Putamen (tissue), 1 donor: ENCODE measurements at regions not wholly inside any gene's neighbourhood (a gene's known extent, or its start where the extent isn't known, plus 50 kb on each side); places are given as distances from the start of the nearest gene placed in this dataset.
A peak's percentile ranks its signal among the peaks of the same experiment; 100 is the strongest.

Experiments used
- DNase-seq: peaks from one replicate; pipeline ENCODE4 v3.0.0-alpha.2; 2016; ENCODE audit warnings: low spot score

DNA sequence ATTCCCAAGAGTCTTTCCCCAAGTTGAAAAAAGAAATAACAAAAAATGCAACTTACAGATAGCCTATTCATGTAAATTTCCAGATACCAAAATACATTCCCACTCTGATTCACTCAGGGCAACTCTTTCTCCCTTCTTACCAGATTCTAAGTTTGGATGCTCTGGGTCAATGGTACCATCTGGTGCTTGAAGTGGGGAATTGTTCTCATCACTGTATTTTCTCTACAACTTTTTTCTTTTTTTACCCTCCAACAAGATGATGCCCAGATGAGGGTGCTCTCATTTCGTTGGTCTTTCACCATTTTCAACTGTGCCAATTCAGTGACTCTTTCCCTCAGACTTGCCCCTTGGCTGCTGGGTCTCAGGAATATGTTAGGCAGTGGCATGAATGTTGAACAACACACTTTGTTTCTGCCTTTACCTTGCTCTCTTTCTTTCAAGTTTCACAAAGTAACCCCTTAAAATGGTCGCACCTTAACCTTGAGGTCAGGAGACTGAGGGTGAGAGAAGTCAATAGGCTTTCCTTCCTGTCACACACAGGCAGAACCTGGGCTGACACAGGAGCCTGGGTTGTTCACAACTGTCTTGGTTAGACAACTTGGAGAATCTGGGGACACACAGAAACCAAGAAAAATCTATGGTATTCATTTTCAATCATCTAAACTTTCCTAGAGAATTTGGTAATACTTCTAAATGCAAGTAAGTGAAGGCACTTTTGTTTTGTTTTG, 330.7 kb upstream of the SLCO3A1 start:
- peak; percentile 86 for DNase-seq

DNA sequence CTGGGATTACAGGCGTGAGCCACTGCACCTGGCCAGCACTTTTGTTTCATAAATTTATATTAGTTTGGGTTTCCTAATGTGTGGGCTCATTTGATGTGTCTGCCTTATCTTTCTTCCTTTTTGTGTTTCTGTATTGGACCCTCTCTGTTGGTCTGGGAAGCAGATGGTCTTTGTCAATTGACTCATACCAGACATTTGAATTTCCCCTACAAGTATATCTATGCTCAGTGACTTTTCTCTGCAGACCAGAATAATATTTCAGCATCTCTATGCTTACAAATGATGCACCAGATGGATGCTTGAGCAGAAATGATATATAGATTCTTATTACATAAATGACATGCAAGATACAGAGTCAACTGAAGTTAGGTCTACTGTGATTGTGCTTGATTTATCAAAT, 329.9 kb upstream of the SLCO3A1 start:
- no peak for DNase-seq

DNA sequence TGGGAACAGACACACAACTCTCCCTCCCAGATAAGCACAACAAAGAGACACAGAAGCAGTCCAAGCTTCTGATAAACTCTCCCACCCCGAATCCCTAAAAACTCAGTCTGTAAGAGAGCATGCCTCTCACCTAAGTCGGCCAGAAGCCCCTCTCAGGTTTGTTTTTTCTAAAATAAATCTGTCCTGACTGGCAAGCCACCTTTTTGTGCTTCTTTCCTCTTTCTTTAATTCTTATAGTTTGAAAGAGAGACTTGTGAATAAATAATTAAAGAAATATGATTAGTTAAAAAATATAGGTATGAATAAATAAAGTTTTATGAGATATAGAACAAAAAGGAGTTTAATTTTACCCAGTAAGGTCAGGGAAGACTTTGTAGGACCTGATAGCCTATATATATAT, 329.0 kb upstream of the SLCO3A1 start:
- DNase-seq: no peak

DNA sequence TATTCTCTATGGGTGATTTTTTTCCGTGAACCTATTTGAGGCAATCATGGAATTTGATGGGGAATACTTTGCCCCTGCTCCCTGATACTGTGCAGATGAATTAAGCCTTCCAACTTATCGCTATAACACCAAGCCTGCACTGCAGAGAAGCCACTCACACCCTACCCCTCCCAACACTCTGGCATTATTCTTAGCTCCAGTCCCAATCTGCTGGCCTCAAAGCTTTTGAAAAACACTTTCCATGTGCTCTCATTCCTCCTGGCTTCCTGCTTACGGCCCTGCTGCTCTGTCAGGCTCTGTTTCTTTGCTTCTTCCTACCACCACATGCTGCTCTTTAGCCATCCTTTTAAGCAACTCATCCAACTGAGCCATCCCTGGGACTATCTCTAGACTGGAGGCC, 327.8 kb upstream of the SLCO3A1 start:
- no peak for DNase-seq

DNA sequence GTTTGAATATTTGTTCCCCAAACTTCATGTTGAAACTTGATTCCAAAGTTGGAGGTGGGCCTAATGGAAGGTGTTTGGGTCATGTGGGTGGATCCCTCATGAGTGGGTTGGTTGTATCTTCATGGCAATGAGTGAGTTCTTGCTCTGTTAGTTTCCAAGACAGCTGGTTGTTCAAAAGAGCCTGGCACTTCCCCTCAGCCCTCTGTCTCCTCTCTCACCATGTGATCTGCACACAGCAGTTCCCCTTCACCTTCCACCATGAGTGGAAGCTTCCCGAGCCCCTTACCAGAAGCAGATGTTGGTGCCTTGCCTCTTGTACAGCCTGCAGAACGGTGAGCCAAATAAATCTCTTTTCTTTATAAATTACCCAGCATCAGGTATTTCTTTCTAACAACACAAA, 327.1 kb upstream of the SLCO3A1 start:
- no peak for DNase-seq

DNA sequence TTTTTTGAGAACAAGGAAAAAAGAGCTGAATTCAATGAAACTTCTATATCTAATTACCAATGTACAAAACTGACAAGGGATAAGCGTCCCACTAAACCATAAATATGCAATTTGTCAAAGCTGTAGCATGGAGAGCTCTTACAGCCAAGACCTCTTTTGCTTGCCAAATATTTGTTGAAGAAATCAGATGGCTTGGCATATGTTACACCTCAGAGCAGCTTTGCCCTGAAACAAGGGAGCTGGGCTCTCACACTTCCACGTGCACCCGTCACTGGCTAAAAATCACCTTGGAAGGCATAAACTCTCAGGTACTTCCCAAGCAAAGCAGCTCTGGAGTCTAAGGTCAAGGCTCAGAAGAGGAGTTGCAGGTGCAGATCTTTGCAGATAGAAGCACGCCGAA, 324.7 kb upstream of the SLCO3A1 start:
- DNase-seq: no peak

DNA sequence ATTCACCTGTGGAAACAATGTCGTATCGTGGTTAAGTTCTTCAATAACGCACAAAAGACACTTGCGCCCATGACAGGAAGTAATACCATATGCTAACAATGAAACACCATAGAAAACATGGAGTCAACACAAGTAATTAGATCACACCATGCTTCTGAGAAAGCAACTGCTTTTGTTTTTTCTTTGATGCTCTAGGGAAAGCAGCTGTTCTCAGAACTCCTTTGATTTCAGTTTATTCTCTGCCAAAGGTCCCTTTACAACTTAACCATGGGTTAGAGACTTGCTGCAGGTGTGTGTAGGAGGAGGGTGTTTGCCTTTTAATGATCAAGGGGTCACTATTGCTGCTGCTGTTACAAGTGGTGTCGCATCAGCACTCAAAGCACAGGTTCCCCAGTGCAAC, 324.0 kb upstream of the SLCO3A1 start:
- no peak for DNase-seq

DNA sequence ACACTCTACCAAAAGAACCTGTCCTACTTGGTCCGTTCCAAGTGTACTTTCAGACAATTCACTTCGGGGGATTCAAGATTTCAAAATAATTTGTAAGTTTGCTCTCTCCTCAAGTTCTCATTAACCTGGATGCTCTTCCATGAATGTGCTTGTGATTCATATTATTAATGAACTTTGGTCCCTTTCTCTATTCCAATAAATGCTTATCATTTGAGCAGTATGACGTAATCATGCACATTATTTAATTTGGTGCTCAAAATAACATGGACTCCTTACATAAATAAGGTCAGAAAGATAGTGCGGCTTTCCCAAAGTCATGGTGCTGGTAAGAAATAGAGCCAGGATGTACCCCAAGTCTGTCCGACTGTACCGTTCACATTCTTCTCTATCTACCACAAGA, 323.2 kb upstream of the SLCO3A1 start:
- no peak for DNase-seq

DNA sequence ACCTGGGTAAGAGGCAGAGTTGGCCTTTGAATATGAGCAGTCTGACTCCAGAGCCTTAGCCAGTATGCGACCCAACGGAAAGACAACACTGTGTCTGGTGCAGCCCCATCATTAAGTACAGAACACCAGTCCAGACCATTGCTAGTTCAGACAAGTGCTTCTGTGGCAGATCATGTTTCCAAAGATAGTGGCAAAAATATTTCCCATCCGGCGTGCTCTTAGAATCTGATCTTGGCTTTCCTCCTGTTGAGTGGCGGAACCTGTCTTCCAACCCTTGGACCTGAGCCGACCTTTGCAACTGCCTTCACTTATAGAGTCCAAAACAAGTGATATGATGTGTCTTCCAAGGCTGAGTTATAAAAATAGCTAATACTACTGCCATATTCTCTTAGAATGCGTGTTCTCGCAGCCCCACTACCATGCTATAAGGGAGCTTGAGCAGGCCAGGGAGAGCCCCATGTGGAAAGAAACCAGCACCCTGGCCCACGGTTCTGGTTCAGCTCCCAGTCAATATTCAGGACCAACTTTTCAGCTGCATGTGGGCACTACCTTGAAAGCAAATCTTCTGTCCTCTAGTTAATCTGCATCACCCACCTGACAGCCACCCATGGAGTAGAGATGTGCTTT, 322.4 kb upstream of the SLCO3A1 start:
- no peak for DNase-seq

DNA sequence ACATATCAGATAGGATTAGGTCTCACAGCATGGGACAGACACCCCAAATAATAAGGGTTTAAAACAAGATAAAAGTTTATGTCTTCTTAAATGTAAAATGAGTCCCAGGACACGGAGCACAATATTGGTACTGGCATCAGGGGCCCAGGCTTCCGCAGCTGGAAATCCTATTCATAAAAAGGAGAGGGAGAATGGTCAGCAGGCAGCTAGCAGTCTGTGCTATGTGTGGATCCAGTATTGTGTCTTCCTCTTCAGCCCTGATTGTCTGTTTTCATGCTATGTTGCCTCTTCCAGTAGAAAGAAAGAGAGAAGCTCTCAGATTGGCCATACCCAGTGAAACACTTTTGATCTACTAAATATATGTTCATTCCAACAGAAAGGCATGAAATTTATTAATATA, 319.3 kb upstream of the SLCO3A1 start:
- no peak for DNase-seq

DNA sequence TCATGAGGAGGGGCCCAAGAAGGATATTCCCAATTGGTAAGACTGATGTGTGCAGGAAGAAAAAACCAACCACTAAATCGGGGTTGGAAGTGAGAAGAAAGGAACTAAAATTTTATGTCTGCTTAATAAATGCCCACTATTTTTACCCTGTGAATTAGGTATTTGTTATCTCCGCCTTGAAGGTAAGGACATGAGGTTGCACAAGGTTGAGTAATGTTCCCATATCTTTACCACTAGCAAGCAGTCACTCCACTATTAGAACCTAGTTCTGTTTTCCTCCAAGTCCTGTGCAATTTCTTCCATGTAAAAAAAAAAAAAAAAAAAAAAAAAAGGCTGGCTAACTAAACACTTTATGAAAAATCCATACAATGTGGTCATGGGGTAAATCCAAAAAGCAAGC, 318.5 kb upstream of the SLCO3A1 start:
- DNase-seq: no peak

DNA sequence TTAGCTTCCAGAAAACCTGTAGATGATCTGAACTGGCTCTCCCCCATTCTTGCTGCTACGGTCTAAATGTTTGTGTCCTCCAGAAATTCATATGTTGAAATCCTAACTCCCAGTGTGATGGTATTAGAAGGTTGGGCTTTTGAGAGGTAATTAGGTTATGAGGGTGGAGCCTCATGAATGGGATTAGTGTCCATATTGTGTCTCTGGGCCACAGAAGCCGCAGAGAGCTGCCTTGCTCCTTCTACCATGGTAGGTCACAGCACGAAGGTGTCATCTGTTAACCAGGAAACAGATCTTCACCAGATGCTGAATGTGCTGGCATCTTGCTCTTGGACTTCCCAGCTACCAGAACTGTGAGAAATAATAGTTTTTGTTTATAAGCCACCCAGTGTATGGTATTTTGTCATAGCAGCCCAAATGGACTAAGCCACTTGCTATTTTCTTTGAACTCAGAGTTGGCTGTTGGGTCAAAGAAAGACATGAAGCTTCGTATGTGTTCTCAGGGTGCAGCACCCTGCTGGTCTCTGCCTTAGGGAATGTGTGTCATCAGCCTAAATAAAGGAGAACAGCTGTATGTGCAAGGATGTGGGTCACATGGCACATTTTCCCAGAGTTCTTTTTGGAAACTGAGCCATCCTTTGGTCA, 317.5 kb upstream of the SLCO3A1 start:
- DNase-seq: no peak

DNA sequence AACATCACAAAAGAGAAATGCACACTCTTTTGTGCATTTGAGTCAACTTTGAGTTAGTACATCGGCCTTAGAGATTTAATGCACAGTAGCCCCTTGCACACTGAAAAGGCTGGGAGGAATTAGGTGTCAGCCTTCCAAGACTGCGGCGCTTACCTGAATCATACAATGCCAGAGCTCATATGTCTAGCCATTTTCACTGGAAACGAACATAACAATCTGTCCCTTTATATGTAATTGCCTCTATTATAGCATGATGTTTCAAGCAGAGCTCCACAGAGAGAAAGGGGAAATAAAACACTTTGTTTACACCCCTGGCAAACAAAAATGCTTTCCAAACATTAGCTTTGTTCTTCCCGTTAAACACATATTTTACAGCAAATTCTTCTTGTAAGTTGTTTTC, 315.7 kb upstream of the SLCO3A1 start:
- no peak for DNase-seq

DNA sequence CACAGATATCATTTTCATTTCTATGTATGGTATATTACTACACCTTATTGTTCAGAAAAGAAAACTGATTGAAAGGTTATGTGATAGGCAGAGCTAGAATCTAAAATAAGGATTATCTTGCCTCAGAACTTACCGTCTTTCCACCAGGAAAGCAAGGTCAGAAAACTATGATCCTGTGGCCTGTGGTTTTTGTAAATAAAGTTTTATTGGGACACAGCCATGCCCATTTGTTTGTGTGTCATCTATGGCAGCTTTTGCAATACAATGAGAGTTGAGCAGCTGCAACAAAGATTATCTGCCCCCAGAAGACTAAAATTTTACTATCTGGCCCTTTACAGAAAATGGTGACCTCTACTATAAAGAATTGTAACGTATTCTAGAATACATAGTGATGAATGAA, 314.7 kb upstream of the SLCO3A1 start:
- DNase-seq: no peak

DNA sequence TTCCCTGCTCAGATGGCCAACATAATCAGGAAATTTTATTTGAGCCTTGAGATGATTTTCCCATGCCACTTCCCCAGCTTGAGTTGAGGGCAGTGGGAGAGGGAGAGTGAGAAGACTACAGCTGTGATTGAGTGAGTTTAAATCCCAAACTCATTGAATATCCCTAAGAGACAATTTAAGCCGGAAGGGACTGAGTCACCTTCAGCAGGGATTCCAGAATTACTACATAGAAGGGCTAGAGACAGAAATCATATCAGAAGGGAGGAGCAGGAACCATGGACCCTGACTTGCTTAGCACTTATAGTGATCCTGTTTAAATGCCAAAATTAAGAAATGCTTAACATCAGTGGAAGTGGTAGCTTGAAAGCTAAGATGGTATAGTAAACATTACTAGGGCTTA, 312.2 kb upstream of the SLCO3A1 start:
- no peak for DNase-seq

DNA sequence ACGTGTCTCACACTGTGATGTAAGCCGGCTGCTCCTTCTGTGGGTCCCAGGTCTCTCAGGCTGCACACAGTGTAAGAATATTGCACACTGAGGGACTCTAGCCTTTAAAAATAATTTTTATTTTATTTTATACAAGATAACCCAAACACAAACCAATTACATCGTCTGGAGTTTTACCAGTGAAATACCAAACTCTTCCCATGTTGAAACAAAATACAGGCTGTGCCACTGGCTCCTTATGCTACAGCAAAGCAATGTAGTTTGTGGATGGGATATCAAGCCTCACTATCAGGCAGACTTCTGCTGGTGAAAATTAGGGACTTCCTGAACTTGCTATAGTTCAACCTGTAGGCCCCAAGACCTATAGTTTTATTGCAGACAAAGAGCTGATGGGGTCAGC, 311.3 kb upstream of the SLCO3A1 start:
- no peak for DNase-seq

DNA sequence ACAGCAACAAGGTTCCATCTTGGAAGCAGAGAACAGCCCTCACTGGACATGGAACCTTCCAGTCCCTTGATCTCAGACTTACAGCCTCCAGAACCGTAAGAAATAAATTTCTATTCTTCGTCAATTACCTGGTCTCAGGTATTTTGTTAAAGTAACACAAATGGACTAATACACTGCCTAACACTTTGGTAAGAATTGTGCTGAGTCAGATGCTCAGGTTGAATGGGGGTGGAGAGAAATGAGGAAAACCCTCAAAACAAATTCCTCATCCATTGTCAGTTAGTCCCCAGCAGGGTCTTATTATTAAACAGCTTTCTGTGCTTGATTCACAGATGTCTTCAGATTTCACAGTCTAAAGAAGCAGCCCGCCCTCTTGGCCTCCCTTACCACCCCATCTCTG, 306.2 kb upstream of the SLCO3A1 start:
- no peak for DNase-seq

DNA sequence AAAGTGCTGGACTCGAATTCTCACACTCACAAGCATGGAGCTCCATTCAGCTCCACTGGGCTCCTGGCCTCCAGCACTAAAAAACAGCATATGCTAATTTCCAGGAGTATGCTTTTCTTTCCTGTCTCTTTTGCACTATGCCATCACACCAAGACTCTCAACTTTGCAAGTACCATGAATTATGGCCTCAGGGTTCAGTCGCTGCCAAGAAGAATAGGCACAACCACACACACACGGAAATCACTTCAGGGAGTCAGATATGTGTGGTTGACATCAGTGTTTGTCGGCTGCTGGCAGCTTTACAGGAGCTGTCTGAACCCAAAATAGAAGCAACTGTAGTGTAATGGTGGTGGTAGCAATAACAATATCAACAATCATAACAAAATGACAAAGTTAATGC, 305.0 kb upstream of the SLCO3A1 start:
- no peak for DNase-seq

DNA sequence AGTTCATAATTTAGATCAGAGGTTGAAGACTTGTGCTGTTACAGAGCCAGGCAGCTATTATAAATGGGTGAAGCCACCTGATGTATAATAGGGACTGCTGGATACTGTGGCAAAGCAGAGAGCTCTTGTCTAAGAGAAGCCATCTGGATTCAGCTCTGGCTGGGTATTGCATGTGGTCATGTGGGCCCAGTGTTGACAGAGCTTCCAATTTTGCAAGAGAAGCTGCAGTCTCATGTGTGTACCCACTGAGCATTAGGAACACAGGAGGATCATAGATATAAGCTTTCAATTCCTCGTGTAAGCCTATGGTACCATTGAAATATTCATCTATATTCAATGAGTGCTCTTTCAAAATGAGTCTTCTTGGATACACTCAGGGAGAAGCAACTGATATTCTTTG, 303.9 kb upstream of the SLCO3A1 start:
- DNase-seq: no peak

DNA sequence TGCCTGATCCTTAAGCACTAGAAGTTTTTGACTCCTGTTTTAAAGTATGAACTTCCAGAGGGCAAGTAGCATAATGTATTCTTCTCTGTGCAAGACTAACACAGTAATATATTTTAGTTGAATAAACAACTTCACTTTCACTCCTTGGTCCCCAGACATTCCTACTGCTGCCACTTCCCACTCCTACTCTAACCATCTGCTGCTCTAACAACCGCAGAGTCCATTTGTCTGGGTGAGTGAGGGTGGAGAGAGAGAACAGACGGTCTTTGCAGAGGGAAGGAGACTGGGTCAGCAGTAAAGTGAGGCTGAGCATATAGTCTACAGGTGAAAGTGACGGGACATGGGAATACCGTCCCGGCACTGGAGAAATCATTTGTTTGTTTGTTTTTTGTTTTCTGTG, 301.0 kb upstream of the SLCO3A1 start:
- no peak for DNase-seq

DNA sequence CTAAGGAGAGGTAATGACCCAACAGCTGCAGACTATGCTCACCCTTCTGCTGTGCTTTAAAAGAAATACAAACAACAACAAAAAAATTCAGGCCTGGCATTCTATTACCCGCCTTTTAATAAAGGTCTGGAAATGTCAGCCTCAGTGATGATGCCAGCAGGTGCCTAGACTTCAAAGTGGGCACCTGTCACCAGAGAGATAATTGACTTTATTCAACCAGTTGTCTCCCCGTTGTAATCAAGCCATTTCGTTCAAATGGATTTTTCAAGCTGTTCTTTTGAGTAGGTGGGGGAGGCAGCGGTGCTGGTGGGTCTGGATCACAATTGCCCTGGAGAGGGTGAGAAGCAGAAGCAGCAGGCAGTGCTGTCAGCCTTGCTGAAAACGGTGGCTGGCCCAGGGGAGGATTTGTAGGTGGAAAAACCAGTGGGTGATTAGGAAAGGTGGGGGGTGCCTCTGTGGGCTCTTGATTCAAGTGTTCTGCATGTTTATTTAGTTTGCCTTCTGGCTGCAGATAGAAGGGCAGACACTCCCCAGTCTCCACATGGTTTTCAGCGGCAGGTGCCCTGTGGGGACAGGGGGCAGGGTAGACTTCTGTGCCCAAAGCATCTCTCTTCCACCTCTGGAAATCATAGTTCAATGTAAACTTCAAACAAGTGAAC, 300.2 kb upstream of the SLCO3A1 start:
- no peak for DNase-seq

DNA sequence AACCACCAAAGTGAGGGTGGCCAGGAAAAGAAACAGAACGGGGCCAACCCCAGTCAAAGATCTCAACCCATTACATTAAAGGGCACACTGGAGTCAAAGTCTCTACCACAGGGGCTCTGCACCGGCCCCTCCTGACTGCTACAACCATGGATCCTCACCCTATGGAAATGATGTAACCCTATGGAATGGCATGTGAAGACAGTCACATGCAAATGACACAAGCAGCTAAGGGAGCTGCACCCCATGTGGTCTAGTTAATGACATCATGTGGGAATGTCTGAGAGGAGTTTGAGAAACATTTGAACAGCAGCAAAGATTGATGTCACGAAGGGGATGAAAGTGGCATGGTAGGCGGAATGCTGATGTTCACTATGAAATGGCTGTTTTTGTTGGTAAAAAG, 298.2 kb upstream of the SLCO3A1 start:
- no peak for DNase-seq

DNA sequence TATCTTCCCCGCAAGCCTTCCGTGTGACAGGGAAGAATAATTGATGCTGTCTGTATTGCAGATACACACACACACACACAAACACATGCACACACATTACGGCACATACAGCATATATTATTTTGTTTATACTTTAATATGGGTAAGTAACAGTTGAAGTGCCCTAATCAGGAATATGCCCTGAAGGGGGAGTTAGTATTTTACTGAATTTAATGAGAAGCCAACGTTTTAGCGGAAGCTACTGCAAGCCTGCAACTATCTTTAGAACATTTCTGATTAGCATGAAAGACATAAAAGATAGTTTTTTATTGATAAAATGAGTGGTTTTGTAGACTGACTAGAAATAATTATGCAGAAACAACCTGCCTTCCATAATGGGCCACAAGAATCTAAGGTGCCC, 296.6 kb upstream of the SLCO3A1 start:
- DNase-seq: no peak
